ENCODE measurements at regions not wholly inside any gene's neighbourhood (a gene's known extent, or its start where the extent isn't known, plus 50 kb on each side); places are given as distances from the start of the nearest gene placed in this dataset.

DNA sequence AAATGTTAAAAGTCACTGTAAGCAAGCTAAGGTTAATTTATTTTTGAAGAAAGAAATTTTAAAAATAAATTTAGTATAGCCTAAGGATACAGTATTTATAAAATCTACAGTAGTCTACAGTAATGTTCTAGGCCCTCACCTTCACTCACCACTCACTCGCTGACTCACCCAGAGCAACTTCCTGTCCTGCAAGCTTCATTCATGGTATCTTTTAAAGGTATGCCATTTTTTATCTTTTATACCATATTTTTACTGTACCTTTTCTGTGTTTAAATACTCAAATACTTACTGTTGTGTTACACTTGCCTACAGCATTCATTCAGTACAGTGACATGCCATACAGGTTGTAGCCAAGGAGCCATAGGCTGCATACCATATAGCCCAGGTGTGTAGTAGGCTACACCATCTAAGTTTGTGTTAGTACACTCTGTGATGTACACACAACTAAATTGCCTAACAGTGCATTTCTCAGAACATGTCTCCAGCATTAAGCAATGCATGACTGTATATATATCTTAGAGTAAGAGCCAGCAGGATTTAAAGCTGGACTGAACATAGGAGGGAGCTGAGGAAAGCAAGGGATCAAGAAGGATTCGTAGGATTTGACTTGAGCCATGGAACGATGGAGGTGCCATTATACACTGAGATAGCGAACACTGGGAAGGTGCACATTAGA lies 83.1 kb upstream of the KLF7 start:
- no peak for DNase-seq (ENCODE audit: low read depth in 1 of 2, low spot score in 1 of 2)
- Histone ChIP-seq H3K27me3 (ENCODE audit: insufficient read depth, poor library complexity, severe bottlenecking) (no peaks in the 10 kb centered on the region), H3K27ac (replicated peaks) (no peak overlapping the region), H3K4me3 (replicated peaks; ENCODE audit: insufficient read depth, low read length) (no peak overlapping the region)
- TF ChIP-seq REST (IDR thresholded peaks at IDR 0.05; ENCODE audit: insufficient replicate concordance, low read depth) (no peak), SPI1 (IDR thresholded peaks at IDR 0.05; ENCODE audit: borderline replicate concordance, low read depth) (no peak), CTCF (IDR thresholded peaks at IDR 0.05; ENCODE audit: insufficient read depth, low read length) (no peak), GABPA (IDR thresholded peaks at IDR 0.05; ENCODE audit: low read depth) (no peak), POLR2AphosphoS5 (IDR thresholded peaks at IDR 0.05; ENCODE audit: low read depth) (no peak)

DNA sequence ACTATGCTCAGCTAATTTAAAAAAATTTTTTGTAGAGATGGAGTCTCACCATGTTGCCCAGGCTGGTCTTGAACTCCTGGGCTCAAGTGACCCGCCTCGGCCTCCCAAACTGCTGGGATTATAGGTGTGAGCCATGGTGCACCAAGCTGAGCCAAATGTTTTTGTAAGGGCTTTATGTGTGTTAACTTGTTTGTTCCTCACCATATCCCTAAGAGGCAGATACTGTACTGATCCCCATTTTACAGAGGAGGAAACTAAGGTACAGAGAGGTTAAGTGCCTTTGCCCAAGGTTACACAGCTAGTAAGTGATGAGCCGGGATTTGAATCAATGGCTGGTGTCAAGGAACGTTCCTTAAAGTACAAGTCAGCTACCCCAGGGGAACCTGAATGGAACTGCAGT lies 85.3 kb upstream of the KLF7 start:
- DNase-seq (ENCODE audit: low read depth in 1 of 2, low spot score in 1 of 2) = no peak
- no peak for TF ChIP-seq SPI1 (IDR thresholded peaks at IDR 0.05; ENCODE audit: borderline replicate concordance, low read depth)
- no peak for TF ChIP-seq REST (IDR thresholded peaks at IDR 0.05; ENCODE audit: insufficient replicate concordance, low read depth)
- no peak for TF ChIP-seq GABPA (IDR thresholded peaks at IDR 0.05; ENCODE audit: low read depth)
- TF ChIP-seq CTCF (IDR thresholded peaks at IDR 0.05; ENCODE audit: insufficient read depth, low read length) = no peak
- TF ChIP-seq POLR2AphosphoS5 (IDR thresholded peaks at IDR 0.05; ENCODE audit: low read depth) = no peak
- Histone ChIP-seq H3K4me3 (replicated peaks; ENCODE audit: insufficient read depth, low read length) (no peak overlapping the region), H3K27me3 (ENCODE audit: insufficient read depth, poor library complexity, severe bottlenecking) (no peaks in the 10 kb centered on the region), H3K27ac (replicated peaks) (no peak overlapping the region)

- H3K27me3 ChIP-seq (ENCODE audit: insufficient read depth, poor library complexity, severe bottlenecking) = no peaks in the 10 kb centered on the region
- H3K27ac ChIP-seq (replicated peaks) = no peak overlapping the region
- DNase-seq (ENCODE audit: low read depth in 1 of 2, low spot score in 1 of 2) = no peak
- TF ChIP-seq CTCF (IDR thresholded peaks at IDR 0.05; ENCODE audit: insufficient read depth, low read length) = no peak
- no peak for TF ChIP-seq GABPA (IDR thresholded peaks at IDR 0.05; ENCODE audit: low read depth)
- no peak for TF ChIP-seq REST (IDR thresholded peaks at IDR 0.05; ENCODE audit: insufficient replicate concordance, low read depth)
- no peak for TF ChIP-seq SPI1 (IDR thresholded peaks at IDR 0.05; ENCODE audit: borderline replicate concordance, low read depth)
- TF ChIP-seq POLR2AphosphoS5 (IDR thresholded peaks at IDR 0.05; ENCODE audit: low read depth) = no peak
- no peak overlapping the region for H3K4me3 ChIP-seq (replicated peaks; ENCODE audit: insufficient read depth, low read length)
Observed at GRCh38 chr2:207251573-207252192, 85.9 kb upstream of the KLF7 start.

All from HL-60 (cell line).